NOMO-1 treated with DMSO at 0.1 percent for 48 hours (cell line): ENCODE measurements at regions not wholly inside any gene's neighbourhood (a gene's known extent, or its start where the extent isn't known, plus 50 kb on each side); places are given as distances from the start of the nearest gene placed in this dataset.
A peak's percentile ranks its signal among the peaks of the same experiment; 100 is the strongest.
"Not testable (repeated sequence)": the region's sequence is repeated elsewhere in the genome, so short reads cannot be mapped to it uniquely, and the experiment has no call there.

ENCODE experiments used
- DNase-seq: peaks from one replicate; lab custom pipeline; 2025; ENCODE audit not compliant: unreplicated experiment; lab: John Stamatoyannopoulos, UW

DNA sequence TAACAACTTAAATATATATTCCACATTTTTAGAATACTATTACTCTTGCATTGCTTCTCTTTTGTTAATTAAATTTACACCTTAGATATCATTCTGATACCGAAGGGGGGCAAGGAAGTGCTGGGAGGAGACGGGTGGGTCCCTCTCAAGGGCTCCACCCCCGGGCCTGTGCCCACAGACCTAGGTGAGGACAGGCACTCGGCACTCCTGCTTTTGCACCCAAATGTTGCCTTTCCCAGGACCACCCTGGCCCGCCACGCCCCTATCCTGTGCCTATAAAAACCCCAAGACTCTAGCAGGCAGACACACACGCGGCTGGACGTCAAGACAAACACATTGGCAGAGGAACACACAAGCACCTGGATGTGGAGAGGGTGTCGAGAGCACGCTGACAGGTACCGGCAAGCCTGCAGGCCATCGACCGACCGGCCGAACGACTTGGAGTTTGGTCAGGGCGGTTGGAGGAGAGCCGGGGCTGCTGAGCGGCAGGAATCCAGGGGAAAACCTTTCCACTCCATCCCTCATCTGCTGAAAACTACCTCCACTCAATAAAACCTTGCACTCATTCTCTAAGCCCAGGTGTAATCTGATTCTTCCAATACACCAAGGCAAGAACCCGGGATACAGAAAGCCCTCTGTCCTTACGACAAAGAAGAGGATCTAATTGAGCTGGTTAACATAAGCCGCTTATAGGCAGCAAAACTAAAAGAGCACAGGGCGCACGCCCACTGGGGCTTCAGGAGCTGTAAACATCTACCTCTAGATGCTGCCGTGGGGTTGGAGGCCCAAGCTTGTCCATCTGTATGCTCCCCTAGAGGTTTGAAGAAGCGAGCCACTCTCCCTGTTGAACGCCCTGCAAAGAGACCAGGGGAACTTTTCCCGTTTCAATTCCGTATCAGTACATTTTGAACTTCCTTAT, 197.4 kb upstream of the PRSS16 start:
- no peak for DNase-seq

DNA sequence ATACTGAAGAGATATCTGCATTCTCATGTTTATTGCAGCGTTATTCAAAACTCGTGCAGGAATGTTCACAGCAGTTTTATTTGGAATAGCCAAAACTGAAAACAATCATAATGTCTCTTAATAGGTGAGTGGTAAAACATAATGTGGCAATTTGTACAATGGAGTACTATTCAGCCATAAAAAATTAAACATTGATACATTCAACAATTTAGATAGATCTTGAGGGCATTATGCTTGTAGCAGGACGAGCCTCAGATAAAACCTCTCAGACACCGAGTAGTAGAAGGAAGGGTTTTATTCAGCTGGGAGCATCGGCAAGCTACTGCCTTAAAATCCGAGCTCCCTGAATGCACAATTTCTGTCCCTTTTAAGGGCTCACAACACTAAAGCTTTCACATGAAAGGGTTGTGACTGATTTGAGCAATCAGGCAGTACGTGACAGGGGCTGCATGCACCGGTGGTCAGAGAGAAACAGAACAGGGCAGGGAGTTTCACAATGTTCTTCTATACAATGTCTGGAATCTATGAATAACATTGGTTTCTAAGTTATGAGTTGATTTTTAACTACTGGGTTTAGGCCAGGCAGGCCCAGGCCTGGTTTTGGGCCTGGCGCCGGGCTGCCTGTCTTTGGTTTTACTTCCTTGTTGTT, 195.3 kb upstream of the PRSS16 start:
- DNase-seq, result not testable (repeated sequence)

DNA sequence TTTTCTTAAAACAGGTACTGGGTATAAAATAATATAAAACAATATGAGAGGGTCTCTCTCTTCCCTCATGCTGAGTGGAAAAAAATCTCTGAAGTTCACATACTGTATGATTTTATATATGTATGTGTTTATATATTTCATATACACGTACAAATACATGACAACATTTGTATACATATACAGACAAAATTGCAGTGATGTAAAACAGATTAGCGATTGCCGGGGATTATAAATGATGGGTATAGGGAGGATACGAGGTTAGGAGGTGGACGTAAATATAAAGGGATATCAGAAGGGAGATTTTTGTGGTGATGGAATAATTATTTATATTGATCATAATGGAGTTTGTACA, 194.8 kb upstream of the PRSS16 start:
- no peak for DNase-seq

DNA sequence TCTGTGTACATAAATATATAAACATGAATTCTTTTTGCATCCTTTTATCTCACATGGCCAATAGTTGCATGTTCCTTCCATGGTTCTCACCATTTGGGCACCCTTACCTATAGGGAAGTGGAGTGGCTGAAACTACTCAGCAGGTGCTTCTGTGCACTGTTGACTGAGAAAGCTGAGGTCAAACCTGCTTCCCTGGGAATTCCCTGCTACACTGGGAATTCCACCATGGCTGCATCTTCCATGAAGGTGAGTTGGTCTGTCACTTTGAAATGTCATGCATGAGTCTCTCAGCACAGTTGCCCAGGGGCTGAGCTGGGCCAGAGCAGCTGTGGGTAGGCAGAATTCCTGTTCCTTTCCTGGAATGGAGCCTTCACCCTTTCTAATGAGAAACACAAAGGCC, 193.8 kb upstream of the PRSS16 start:
- no peak for DNase-seq

DNA sequence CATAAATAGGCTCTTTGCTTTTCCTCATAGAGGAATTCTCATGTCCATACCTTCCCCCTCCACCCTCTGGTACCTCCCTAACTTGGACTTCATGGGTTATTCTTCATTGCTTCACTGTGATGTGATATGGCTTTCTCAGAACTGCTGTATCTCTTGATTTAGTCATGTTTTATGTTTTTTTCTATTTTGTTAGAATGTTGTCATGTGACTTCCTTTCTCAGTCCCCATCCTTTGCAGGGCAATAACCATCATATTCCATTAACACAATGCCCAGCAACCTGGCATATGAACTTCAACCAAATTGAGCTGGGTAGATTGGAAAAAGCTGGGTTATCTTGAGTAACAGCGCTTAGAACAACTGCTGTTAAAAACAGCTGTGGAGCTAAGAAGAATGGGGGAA, 190.9 kb upstream of the PRSS16 start:
- DNase-seq, result no peak

DNA sequence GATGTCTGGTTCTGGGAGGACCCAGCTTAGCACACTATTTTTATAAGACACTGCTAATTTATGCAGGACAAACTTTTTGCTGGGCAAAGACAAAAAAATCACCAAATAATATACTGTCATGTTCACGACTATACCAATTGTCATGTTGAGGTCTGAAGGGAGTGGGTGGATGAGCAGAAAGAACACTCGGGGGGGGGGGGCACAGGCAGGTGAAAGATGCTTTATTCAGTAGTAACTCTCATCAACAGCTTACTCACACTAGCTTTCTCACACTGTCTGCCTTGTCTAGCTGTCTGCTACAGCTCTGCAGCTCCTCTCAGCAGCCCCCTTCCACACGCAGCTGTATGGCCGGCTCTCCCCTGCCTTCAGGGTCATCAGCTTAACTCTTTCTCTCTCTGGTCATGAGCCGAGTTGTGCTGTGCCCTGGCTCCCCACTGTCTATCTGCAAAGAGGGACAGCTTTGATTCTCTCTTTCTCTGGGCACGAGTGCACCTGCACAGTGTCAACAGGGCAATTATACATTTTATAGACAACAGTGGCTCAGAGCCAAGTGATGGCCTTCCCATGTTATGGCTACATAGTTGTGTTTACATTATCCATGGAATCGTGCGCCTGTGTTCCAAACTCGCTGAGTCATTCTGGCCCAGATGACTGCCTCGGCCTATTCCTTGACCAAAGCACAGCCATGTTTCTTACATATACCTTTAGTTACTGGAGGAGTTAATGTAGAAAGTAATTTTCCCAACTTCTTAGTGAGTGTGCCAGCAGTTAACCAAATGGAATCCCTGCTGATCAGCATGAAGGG, 187.7 kb upstream of the PRSS16 start:
- no peak for DNase-seq

DNA sequence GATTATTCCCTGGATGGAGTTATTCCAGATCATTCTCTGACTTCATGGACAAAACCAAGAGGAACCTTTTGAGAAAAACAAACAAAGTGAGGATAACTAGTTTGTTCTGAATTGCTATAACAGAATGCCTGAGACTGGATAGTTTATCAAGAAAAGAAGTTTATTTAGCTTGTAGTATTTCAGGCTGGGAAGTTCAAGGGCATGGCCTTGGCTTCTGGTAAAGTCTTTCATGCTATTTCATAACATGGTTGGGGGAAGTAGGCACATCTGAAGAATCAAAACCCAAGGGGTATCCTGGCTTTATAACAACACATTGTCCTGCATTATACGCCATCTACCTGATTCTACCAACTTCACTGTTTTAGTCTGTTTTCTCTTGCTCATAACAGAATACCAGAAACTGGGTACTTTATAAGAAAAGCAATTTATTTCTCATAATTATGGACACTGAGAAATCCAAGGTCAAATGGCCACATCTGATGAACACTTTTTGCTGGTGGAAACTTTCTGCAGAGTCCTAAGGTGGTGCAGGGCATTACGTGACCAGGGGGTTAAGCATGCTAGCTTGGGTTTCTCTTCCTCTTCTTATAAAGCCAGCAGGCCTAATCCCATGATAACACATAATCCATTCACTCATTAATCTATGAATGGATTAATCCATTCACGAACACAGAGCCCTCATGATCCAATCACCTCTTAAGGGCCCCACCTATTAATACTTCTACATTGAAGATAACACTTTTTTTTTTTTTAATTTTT, 186.1 kb upstream of the PRSS16 start:
- DNase-seq, result no peak

DNA sequence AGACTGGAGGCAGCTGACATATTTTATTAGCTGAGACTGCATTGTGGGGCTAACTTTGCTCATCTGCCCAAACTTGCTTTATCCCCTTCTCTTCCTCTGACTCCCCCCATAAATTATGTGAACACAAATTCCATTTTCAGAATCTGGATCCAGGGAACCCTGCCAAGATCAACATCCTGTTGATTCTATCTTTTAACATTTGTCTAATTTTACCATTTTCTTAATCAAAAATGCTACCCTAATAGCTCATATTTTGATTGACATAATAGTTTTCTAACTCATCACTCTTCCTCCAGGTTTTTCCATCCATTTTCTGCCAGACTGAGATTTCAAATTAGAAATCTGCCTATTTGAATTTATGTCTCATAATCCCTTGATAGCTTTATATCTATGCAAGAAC, 184.7 kb upstream of the PRSS16 start:
- no peak for DNase-seq

DNA sequence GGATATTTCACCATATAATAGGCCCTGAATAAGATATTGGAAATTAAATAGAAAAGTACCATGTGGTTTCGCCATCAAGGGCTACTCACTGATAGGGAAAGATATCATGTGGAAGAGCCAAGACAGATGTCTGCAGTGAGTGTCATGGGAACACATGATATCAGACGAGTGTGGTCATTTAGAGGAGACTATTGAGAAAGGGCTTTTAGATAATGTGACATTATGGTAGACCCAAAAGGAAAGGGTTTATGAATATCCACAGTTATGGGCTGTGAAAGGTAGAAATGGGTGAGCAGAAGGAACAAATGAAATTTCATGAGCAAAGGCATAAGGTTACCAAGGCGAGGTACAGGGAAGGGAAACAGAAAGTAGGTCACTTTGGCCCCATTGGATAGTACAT, 182.3 kb upstream of the PRSS16 start:
- DNase-seq, result no peak

DNA sequence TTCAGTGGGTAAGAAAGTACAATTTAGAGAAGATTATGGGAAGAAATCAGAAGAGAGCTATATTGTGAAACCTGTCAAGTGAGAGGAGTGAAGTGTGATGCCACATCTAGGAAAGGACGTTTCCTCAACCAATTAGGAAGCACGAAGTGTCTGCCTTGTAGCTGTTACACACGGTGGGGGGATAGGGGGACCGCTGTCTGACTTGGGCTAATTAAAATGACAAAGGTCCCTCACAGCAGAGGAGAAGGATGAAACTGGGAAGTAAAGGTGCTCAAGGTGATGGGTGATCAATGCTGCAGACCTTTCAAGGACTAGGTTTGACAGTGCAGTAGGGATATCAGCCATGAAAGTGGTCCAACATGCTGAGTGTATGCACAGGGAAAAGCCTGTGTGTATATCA, 181.1 kb upstream of the PRSS16 start:
- DNase-seq, result no peak

DNA sequence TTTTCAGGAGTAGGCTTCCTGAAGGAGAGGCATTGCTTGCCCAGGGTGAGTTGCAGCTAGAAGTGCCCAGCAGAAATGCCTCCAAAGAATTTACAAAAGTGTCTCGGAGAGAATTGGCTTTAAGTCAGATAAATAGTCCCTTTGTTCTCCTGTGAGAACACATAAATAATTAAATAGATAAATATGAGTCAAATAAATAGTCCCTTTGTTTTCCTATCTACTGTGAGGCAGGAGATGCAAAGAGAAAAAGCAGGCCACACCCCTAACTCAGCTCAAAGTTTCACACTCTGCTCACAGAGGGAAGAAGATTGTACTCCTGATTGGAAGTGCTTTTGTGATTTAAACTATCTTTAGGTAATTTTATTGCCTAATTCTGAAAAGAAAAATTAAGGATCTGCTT, 180.7 kb upstream of the PRSS16 start:
- no peak for DNase-seq

DNA sequence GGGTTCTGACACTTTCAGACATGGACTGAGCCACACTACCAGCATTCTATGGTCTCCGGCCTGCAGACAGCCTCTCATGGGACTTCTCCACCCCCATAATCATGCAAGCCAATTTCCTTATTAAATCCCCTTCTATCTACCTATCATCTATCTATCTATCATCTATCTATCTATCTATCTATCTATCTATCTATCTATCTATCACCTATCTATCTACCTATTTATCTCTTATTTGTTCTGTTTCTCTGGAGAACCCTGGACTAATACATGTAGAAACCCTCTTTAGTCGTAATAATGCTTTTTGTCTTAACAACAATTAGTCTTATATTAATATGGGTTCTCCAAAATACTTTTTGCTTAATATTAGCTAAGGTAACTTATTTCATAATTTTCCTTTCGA, 174.1 kb upstream of the PRSS16 start:
- DNase-seq, result no peak

DNA sequence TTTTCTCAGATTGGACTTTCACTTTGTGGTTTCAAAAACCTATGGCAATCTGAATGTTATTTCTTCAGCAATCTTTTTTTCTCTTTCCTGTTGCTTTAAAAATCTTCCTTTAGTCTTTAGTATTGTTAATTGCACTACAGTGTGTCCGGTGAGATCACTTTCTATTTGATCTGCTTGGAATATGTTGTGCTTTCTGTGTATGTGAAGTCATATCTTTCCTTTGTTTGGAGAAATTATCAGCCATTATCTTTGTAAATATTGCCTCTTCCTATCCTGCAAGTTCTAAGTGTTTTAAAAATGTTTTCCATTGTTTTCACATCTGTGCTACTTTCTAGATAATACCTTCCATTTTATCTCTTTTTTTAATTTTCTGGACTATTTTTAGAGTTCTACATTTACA, 171.4 kb upstream of the PRSS16 start:
- no peak for DNase-seq

DNA sequence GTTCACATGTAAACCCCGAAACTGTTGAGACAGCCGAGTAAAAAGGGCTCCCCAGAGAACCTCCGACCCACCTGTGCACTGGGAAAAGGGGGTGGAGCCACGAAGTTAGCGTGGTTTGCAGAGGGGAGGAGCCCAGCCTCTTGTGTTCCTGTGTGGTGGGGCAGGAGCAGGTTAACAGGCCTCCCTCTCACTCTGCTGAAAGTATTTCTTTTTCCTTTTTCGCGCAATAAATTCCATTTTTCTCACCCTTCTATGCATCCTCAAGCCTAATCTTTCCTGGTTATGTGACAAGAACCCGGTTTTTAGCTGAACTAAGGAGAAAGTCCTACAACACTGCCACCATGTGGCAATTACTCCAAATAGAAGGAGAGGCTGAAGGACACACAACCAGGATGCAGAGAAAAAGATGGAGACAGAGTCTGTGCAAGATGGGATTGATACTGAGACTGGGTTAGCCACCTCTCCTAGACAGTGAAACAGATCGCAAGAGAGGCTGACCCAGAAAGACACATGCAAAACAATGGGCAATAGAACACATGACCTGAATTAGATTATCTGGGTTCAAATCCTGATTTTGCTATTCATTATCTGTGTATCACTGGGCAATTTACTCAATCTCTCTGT, 168.7 kb upstream of the PRSS16 start:
- peak; percentile 52 for DNase-seq

DNA sequence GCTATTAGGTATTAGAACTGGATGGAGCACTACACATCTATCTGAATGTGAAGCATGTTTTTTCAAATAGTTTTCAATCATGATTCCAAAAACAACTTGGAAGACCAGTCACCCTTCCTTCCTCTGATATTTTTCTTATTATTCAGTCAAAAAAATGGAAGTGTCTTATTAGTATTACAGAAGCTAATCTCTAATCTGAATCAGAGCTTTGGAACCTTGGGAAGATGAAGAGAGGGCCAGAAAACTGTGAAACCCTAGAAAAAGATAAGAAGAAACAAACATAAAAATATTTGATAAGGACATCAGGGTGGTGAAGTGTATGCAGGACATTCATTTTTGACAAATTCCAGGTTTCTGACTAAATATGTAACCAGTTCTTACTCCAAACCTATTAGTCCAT, 166.3 kb upstream of the PRSS16 start:
- no peak for DNase-seq

DNA sequence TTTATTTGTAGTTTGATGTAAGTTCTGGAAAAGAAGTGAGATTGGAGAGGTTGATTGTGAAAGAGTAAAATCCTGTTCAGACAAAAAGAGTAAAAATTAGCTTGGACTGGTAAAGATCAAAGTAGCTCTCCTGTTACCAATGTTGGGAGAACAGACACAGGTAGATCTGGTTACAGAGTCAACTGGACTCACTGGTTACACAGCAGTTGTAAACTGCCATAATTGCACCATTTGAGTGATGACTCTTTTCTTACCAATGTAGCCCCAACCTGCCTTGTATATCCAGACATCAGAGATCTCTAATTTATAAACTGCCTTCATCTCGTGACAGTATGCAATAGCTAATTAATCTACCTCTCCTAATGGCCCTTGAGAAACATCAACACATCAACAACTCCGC, 165.6 kb upstream of the PRSS16 start:
- DNase-seq, result no peak

DNA sequence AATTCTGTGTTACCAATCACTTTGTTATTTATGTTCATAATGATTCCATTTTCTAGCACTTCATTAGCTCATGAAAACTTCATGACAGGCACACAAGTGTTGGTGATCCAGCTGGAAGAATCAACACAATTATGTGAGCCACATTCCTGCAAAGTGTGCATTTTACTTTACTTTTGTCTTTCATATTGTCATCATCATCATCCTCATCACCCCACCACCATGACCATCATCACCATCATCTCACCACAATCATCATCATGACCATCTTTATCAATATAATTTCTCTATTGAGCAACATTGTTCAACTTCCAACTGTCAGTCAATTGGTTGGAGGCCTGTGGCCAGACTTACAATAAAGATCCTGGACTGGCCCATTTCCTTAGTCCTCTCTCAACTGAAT, 159.4 kb upstream of the PRSS16 start:
- no peak for DNase-seq

DNA sequence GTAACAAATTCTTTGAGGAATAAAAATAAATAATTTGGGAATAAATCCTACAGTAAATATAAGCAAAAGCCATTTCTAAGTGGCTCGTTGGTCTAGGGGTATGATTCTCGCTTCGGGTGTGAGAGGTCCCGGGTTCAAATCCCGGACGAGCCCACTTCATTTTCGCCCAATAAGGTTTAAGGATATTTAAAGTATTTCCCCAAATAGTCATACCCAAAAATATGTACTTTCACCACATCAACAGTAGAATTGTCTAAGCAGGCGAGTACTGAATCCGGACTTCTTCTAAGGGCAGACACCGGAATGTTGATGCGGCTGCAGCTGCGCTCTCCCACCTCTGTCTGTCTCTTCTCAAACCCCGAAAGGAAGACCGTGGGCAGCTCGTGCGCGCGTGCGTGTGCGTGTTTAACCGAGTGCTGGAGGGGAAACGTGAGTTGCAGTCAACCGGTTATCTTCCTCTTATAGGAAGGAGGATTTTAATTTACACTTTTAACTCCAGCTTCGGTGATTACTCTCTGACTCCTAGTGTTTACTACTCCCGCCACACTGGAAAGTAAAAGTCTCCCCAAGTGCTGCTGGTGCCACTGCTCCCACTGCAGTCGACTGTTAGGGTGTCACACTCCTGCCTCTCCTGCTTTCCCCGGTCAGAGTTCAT, 155.7 kb upstream of the PRSS16 start:
- peak; percentile 58 for DNase-seq

DNA sequence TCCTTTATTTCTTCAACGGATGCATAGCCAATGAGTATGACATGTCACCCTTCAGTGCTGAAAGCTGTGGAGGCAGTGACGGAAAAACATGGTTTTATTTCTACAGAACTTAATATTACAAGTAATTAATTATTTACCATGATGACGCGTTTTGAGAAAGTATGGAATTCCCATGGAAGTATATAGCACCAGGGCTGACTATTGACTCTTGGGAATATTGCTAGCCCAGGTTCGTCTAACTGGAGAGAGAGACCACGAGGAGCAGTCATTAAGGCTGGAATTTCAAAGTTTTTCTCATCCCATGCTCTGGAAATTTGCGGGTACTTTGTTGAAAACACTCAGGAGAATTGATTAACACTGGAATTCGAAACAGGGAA, 155.2 kb upstream of the PRSS16 start:
- DNase-seq, result no peak

DNA sequence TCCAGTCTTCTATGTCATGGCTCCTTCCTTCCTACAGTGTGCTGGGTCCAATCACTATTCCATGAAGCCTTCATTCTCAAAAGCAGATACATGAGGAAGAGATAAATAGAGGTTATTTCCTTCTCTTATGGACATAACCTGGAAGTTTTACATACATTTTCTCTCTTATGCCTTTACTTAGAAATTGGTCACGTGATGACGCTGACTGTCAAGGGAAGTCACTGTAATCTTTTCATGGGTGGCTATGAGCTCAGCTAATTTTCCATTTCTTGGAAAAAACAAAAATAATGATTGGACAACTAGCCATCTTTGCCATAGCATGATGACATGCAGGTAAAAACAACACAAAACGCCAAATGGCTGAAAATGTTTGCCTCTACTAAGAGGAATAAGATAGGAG, 151.6 kb upstream of the PRSS16 start:
- DNase-seq, result no peak
